GM18520 (cell line): ENCODE measurements at regions not wholly inside any gene's neighbourhood (a gene's known extent, or its start where the extent isn't known, plus 50 kb on each side); places are given as distances from the start of the nearest gene placed in this dataset.
"Not testable (repeated sequence)": the region's sequence is repeated elsewhere in the genome, so short reads cannot be mapped to it uniquely, and the experiment has no call there.

ENCODE experiments used
- ATAC-seq: cut with Tn5 transposase; IDR thresholded peaks from one replicate; pipeline ENCODE4 v1.9.1; 2021; ENCODE audit not compliant: unreplicated experiment

DNA sequence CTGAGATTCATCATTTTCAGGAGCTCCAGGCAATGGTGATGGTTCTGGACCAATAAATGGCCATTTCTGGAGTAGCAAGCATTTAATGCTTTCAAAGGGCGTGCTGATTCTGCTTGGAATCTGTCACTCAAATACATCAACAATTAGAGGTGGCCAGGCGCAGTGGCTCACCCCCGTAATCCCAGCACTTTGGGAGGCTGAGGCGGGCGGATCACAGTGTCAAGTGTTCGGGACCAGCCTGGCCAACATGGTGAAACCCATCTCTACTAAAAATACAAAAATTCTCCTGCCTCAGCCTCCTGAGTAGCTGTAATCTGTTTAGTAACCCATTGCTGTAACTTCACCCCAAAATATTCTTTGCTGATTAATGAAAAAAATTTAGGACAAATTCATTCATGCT, 1574.2 kb downstream of the EFNB2 start:
- no peak for ATAC-seq

DNA sequence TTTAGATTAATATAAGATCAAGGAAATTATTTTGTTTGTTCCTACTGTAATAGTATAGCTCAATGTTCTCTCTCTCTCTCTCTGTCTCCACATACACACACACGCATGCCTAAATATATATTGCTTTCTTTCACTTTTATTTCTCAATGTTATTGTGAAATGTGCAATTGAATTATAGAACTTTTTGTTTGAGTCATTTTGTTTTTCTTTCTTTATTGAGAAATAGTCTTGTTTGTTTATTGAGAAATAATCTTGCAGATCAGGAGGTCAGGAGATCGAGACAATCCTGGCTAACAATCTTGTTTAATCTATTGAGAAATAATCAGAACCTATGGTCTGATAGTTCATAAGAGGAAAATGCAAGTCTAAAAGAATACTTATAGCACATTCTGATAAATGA, 1581.3 kb downstream of the EFNB2 start:
- no peak for ATAC-seq

DNA sequence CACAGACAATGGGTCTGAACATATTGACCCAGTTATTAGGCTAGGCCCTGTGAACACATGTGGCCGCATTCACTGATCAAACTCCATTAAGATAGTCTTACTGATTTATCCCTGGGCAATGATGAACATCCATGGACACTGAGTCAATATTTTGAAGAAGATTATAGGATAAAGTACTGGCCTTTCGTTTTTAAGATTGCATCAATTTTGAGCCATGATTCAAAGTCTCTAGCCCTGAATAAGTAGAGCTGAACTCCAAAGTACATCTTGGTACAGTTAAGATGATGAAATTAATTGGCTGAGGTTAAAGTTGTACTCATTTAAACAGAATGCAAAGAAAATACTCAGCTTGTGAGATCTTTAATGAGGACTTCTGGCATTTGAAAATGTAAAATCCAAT, 1581.9 kb downstream of the EFNB2 start:
- no peak for ATAC-seq

DNA sequence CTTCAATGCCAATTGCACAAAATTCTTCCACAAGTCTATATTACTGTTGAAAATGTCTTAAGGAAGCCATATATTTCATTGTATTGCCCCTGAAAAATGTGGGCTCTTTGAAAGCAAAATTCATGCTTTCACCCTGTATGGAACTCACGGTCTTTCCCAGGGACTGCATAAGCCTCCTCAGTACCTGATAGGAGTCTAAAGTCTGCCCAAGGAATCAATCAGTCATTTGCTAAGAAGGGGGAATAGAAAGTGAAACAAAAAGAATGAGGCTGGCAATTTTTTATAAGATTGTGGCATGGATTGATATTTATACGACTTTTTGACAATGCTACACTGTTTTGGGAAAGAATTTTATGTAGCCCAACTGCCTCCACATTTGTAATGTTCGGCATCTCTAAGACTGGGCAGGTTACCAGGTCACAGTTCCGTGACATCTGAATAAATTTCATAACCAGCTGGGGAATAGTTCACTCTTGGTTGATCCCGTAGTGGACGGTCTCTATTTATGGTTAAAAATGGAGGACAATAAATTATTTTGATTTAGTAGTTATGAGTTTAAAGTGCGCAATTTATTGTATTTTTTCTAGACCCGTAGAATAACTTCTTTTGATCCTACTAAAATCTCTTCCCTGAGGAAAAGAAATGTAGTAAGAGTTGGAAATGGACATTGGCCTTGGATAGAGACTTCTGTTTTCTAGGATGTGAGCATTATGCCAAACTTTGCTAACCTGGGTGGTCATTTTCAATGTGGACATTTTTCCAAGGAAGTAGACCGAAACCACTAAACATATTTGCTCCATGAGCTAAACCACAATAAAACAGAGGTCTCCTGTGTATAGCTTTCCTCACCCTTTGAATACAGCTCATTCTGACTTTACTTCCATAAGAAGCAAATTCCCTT, 1585.4 kb downstream of the EFNB2 start:
- no peak for ATAC-seq

DNA sequence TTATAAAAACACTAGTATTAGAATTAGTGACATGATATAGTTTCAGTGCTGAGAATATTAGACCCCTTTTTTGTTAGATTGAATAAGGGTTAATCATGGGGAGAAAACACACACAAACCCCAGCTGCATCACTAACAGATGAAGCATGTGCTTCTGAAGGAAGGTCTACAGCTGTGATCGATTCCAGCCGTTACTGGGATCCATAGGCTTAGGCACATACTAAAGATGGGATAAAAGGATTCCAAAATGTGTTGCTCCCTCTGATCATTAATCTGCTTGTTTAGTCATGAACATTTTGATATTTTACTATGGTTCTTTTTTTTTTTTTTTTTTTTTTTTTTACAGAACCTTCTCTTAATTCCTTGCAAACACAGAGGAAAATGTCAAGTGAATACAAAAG, 1591.3 kb downstream of the EFNB2 start:
- no peak for ATAC-seq

DNA sequence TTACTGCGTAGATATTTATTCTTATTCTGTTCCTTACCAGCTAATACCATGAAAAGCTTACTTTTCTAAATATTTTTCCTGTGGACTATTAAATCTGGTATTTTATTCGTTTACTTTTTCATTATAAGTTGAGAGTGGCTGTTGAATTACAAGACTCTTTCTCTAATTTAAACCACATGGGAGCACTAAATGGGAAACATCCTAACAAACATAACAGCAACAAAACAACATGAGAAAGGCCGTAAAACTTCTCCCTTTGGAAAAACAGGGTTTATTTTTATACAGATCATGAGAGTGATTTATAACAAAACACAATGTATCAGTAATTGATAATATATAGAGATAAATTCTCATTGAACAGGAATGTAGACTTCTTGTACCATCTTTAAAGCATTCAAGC, 1592.1 kb downstream of the EFNB2 start:
- ATAC-seq, result no peak

DNA sequence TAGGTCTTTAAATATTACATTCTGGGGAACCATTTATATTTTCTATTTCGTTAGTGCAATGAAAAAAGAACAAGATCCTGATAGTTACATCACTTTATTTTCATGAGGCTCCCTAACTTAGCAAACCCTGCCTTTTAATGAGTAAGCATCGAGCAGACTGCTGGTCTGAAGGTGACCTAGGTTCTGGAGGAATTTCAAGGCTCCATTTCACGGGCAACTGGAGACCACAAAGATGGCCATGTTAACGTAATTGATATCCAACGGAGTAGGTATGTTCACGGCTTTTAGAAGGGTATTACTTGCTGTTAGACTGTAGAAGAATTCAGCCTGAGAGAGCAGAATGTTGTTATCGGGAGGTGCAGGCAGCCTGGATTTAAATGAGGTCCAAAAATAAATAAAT, 1597.6 kb downstream of the EFNB2 start:
- no peak for ATAC-seq

DNA sequence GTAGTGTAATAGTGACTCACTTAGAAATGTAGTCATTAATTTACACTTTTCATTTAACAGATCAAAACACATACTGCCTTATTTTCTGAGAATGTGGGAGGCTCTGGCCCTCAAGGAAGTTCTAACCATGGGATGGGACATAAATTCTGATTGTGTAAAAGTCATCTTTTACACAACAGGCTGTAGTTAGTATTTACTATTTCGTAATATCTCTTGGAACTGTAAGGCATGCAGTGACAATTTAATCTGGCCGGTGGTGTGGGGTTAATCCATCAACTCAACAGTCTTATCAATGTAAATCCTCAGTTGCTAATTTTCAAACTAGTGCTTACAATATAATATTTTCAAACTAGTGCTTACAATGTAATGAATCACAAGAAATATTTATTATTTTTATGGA, 1599.2 kb downstream of the EFNB2 start:
- ATAC-seq, result no peak

DNA sequence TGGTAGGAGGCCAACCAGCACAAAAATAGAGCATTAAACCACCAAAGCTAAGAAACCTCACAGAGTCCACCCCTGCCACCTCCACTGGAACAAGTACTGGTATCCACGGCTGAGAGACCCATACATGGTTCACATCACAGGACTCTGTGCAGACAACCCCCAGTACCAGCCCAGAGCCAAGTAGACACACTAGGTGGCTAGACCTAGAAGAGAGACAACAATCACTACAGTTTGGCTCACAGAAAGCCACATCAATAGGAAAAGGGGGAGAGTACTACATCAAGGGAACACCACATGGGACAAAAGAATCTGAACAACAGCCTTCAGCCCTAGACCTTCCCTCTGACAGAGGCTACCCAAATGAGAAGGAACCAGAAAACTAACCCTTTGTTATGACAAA, 1614.9 kb downstream of the EFNB2 start:
- not testable (repeated sequence) for ATAC-seq

DNA sequence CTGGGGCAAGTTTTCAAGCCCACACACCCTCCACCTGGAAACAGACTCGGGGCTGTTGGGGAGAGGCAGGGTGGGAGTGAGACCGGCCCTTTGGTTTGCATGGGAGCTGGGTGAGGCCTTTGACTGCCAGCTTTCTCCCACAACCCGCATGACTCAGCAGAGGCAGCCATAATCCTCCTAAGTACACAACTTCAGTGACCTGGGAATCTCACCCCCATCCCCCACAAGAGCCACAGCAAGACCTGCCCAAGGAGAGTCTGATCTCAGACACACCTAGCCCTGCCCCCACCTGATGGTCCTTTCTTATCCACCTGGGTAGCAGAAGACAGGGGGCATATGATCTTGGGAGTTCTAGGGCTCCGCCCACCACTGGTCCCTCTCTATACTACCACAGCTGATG, 1615.4 kb downstream of the EFNB2 start:
- ATAC-seq, result no peak

DNA sequence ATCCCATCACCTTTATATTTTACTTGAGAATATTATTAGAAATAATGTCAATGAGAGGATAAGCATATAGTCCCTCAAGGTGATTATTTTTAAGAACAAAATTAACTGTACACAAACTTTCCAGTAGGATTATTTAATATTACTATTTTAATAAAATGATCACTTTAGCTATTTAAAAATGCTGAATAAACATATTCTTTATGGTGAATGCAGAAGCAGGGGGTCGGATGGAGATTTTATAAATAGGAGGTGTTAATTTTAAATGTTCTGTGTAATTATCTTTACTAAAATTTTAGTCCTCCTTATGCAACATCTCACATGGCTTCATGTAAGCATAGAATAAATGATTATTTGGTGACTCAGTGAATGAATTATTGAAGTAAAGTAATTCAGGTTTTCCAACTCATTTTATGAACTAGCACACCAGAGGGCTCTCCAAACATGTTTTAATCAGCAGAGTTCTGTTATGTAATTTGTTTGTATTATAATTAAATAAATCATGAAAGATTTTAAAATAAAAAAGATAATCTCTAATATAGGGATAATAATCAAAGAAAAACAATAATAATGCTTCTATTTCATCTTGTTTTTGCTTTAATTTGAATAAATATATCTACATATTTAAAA, 1635.2 kb downstream of the EFNB2 start:
- ATAC-seq, result no peak

DNA sequence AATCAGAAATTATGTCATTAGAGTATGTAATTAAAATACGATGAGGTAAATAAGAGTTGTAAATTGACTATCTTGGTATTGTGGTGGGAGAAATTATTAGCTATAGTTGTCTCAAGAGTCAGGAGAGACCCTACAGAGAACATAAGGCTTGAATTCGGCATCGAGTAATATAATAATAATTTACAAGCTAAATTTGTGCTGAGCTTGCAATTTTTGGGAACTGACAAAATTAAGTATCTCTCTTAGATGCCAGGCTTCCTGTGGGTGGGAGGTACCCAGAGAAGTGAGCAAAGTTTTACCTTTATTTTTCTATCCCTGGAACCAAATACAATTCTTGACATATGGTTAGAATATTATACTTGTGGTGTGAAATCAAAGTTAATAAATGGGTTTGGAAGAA, 1637.0 kb downstream of the EFNB2 start:
- no peak for ATAC-seq

DNA sequence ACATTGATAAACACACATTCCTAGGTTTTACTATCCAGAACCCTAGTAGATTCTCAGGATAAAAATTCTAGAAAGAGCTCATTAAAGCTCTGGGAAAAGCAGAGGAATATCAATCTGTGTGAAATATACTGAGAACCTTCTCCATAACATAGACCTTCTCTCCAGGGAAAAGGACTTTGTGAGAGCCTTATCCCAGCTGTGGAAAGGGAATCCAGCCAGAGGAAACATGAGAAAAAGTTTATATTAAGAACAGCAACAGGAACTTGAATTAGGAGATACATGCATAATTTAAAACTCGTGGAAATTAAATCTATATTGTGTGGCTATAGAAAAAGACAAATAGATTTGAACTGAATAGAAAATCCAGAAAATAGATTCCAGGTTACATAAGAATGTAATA, 1639.9 kb downstream of the EFNB2 start:
- no peak for ATAC-seq

DNA sequence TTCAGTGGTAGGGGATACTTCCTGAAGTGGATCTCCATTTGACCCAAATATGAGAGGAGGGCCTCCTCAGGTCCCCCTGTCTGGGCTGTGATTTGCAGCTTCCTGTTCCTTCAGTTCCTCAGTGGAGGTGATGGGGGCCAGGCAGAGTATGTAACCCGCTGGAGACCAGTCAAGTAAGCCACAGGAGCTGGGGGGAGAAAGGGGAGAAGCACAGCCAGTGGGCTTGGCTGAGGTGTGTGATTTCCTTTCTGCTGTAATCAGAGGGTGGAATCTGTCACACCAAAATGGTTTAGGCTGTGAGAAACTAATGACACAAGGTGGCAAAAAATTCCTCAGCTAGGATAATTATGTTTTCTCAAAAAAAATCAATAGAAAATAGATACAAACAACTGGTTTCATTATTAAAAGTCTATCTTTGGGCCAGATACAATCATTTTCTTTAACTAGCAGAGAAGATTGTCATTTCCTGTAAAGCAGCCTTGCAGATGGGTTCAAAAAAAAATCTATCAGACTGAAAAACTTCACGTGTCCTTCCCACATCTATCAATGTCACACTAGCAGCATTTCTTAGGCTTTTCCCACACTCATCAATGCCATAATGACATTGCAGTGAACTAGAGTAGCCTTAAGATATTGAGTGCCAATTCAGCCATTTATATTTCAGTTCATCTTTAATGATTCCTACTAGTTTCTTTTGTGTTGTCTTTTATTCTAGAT, 1660.3 kb downstream of the EFNB2 start:
- ATAC-seq, result no peak

DNA sequence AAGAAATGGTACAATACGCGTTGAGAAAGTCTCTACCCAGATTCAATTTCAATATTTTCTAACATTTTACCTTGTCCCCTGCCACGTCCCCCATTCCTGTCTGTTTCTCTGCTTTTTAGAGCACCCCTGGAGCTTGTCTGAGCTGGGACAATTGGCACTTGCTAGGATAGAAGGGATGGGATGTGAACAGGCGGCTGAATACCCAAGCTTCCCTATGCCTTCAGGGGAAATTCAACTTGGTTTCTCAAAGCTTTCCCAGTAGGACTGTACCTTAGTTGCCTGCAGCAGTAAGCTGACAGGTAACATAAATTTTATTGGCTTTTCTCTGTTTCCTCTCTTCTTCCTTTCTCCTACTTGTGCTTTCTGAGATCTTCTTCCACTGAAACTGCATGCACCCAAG, 1663.3 kb downstream of the EFNB2 start:
- no peak for ATAC-seq

DNA sequence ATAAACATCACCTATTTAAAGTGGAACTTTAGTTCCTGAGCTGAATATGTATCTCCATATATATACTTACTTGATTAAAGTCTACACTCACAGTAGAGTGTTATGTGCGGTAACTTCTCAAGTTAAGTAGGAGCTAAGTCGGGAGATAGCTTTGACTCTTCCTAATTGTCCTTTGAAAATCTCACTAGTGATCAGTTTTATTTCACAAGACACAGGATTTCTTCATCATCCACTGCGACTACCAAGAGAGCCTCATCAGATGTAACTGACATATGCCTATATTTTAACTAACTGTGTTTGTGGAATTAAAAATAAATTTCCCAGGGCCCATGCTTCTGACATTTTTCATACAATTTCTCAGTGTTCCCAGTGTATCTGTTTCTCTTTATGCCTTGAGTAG, 1664.0 kb downstream of the EFNB2 start:
- no peak for ATAC-seq

DNA sequence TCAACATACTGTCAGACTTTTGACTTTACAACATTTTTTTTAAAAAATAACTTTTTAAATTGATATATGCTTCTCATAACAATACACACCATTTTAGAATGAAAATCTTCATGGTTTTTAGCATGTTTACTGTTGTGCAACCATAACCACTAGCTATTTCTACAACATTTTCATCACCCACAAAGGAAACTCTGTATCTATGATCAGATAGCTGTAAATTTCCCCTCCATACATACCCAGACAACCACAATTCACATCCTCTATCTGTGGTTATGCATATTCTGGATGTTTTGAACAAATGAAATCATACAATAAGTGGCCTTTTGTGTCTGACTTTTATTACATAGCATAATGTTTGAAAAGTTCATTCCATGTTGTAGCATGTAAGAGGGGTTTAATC, 1666.0 kb downstream of the EFNB2 start:
- ATAC-seq, result no peak

DNA sequence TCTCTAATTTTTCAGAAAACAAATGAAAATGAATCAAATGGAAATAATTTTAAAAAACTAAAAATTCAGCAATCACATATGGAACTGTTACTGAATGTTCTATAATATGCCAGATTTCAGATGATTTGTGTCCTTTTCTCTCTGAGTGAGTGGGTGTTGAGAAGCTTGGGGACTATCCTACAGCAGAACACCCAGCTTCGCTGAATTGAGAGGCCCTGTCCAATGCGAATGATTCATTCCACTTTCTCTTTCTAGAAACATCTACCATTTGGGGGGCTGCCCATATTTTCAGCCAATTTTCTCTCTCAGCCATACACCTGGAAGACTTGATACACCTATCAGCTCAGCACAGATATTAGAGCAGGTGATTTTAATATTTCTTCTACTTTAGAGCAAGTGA, 1666.7 kb downstream of the EFNB2 start:
- no peak for ATAC-seq

DNA sequence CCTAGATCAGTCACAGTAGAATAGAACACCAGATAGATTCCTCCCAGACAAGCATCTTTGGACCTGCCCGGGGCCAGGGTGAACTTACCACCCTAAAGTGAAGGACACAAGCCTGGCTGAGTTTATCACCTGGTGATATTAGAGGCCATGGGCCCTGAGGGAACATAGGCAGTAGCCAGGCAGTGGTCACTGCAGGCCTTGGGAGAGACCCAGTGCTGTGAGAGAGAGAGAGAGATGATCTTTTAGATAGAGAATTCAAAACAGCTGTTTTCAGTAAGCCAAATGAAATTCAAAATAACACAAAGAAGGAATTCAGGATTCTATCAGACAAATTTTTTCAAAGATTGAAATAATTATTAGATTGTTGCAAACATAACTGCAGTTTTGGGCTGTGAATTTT, 1679.9 kb downstream of the EFNB2 start:
- no peak for ATAC-seq

DNA sequence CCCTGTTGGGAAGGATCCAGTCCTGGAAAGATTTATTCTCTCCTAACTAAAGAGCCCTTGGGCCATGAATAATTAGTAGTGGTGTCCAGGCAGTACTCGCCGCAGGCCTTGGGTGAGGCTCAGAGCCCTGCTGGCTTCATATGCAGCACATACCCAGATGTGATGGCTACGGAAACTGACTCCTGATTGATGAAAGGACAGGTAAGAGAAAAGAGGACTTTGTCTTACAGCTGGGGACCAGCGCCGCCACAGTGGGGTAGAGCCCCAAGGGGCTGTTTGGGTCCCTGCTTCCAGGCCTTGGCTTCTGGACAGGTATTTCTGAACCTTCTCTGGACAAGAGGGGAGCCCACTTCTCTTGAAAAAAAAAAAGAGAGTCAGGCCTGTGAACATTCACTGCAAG, 1680.8 kb downstream of the EFNB2 start:
- no peak for ATAC-seq

DNA sequence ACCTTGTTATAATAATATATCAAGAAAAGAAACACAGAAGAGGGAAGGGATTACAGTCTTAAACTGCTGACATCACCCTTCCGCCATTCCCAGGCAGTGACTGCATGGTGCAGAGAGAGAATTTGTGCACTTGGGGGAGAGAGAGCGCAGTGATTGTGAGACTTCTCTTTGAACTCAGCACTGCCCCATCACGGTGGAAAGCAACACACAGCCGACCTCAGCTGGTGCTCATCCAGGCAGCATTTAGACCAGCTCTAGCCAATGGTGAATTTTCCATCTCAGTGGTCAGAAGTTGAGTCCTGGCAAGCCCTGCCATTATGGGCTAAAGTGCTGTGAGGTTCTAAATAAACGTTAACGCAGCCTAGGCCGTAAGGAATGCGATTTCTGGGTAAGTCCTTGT, 1681.5 kb downstream of the EFNB2 start:
- no peak for ATAC-seq

DNA sequence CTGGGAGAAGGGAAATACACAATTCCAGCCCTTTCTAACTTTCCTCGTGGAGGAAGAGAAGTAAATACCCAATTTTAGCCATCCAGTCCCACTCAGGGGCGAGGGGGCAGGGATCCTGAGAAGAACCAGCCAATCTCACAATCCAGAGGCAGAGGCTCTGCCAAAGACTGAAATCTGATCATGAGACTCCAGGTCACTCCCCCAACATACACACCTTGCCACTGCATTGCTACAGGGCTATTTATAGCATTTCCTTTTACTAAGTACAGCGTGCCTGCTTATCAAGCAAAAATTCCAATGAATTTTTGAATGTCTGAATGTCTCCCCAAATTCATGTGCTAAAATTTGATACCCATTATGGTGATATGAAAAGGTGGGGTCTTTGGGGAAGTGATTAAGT, 1687.5 kb downstream of the EFNB2 start:
- no peak for ATAC-seq
